Ascending aorta (tissue), 2 donors: ENCODE measurements at regions not wholly inside any gene's neighbourhood (a gene's known extent, or its start where the extent isn't known, plus 50 kb on each side); places are given as distances from the start of the nearest gene placed in this dataset.

Experiments used
- DNase-seq, 2 donors: peaks; one replicate each; pipeline ENCODE4 v3.0.0-alpha.2; 2019; ENCODE audit warnings: low spot score in 2 of 2
- H3K27ac ChIP-seq, 2 donors: fragments of 200-600 bp; sonication (generic); one replicate each; pipeline ENCODE4 v1.5.1; 2016 to 2017; ENCODE audit warnings: mild to moderate bottlenecking in 1 of 2
- H3K27me3 ChIP-seq: fragments of 200-600 bp; sonication (generic); one replicate; pipeline ENCODE4 v1.5.1; 2017
- H3K36me3 ChIP-seq, 2 donors: fragments of 200-600 bp; sonication (generic); one replicate each; pipeline ENCODE4 v1.5.1; 2016
- H3K4me1 ChIP-seq, 2 donors: fragments of 200-600 bp; sonication (generic); one replicate each; pipeline ENCODE4 v1.5.1; 2016 to 2017; ENCODE audit warnings: mild to moderate bottlenecking in 1 of 2
- H3K4me3 ChIP-seq, 2 donors: fragments of 200-600 bp; sonication (generic); one replicate each; pipeline ENCODE4 v1.5.1; 2016 to 2017; ENCODE audit warnings: mild to moderate bottlenecking in 1 of 2
- H3K9me3 ChIP-seq, 2 donors: fragments of 200-600 bp; sonication (generic); one replicate each; pipeline ENCODE4 v1.5.1; 2016
- intact Hi-C: fragments of 100-400 bp; cut with DNase I; formaldehyde crosslinking; loops from one replicate; pipeline ENCODE4 v1.15.1; 2023
- TF ChIP-seq, protein P1 (sequence below), 3 experiments: fragments of 200-600 bp in 2 of 3; fragments of 450-650 bp in 1 of 3; sonication (generic) in 2 of 3; IDR thresholded peaks; one replicate each; pipeline ENCODE4 v1.5.1; 2016 to 2019; ENCODE audit warnings: antibody characterized with exemption in 3 of 3, mild to moderate bottlenecking in 1 of 3, moderate library complexity in 1 of 3

DNA sequence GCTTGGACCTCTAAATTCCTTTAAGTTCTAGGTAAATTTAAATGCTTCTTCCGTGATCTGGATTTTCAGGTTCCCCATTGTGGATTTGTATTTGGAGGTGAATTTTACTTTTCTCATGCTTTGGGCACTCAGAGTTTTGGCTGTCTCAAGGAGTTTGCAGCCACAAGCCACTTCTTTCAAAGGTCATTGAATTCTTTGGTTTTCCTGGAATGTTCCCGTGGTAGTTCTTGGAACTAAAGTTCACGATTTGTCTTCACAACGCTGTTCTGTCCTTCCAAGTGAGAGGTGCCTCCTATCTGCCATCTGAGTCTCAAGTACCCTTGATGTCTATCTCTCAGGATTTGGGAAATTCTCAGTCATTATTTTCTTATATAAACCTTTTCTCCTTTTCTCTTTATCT is 1438.7 kb upstream of the ZEB2 start:
- intact Hi-C loops, result no loop called here
- Histone ChIP-seq H3K27me3 (no peaks in the 10 kb centered on the region), H3K9me3 (peaks cover 0 to 3% of the 10 kb centered on the region in 2 donors), H3K4me1 (no peaks in the 10 kb centered on the region), H3K36me3 (no peaks in the 10 kb centered on the region), H3K4me3 (no peak overlapping the region), H3K27ac (no peak overlapping the region)
- DNase-seq, result no peak
- TF ChIP-seq, protein P1, sequence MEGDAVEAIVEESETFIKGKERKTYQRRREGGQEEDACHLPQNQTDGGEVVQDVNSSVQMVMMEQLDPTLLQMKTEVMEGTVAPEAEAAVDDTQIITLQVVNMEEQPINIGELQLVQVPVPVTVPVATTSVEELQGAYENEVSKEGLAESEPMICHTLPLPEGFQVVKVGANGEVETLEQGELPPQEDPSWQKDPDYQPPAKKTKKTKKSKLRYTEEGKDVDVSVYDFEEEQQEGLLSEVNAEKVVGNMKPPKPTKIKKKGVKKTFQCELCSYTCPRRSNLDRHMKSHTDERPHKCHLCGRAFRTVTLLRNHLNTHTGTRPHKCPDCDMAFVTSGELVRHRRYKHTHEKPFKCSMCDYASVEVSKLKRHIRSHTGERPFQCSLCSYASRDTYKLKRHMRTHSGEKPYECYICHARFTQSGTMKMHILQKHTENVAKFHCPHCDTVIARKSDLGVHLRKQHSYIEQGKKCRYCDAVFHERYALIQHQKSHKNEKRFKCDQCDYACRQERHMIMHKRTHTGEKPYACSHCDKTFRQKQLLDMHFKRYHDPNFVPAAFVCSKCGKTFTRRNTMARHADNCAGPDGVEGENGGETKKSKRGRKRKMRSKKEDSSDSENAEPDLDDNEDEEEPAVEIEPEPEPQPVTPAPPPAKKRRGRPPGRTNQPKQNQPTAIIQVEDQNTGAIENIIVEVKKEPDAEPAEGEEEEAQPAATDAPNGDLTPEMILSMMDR (IDR thresholded peaks at IDR 0.05), result no peak

DNA sequence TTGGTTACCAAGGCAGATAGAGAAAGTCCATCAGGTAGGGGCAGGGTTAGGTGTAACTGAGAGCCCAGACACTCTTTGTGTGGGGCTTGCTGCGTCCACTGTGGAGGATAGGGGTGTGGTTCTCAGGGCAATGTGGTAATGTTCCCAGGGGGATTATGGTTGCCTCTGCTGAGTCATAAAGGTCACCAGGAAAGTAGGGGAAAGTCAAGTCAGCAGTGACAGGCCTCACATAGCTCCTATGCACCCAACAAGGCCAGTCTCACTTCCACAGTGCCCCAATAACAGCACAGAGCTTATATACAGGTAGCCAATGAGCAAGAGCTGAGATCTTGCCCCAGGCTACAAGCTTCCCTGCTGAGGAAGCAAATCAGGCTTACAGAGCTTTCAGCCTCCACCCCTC is 1438.0 kb upstream of the ZEB2 start:
- intact Hi-C loops, result no loop called here
- no peaks in the 10 kb centered on the region for H3K36me3 ChIP-seq
- H3K27me3 ChIP-seq, result no peaks in the 10 kb centered on the region
- H3K27ac ChIP-seq, result no peak overlapping the region
- TF ChIP-seq, protein P1 (IDR thresholded peaks at IDR 0.05), result no peak
- H3K4me3 ChIP-seq, result no peak overlapping the region
- no peaks in the 10 kb centered on the region for H3K4me1 ChIP-seq
- no peak for DNase-seq
- H3K9me3 ChIP-seq, result peaks cover 0 to 3% of the 10 kb centered on the region in 2 donors

DNA sequence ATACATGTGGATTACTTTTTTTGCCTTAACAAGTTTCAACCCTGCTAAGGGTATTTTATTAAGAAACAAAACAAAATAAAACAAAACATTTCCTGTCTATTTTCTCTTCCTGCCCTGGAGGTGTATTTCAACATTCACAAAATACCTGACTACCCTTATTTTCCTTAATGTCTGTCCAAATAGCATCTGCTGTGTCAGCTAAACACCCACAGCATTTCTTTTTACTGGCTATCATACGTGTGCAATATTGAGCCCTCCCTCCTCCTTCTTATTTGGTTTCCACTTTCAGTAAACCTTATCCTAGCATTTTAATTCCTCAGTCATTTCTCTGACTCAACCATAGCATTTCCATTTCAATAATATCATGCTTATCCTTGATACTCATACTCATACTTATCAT is 1420.0 kb upstream of the ZEB2 start:
- Histone ChIP-seq H3K9me3 (peaks cover 0 to 3% of the 10 kb centered on the region in 2 donors), H3K36me3 (no peaks in the 10 kb centered on the region), H3K4me3 (no peak overlapping the region), H3K4me1 (no peaks in the 10 kb centered on the region), H3K27me3 (no peaks in the 10 kb centered on the region), H3K27ac (no peak overlapping the region)
- no peak for DNase-seq
- TF ChIP-seq, protein P1 (IDR thresholded peaks at IDR 0.05), result no peak
- intact Hi-C loops, result no loop called here

DNA sequence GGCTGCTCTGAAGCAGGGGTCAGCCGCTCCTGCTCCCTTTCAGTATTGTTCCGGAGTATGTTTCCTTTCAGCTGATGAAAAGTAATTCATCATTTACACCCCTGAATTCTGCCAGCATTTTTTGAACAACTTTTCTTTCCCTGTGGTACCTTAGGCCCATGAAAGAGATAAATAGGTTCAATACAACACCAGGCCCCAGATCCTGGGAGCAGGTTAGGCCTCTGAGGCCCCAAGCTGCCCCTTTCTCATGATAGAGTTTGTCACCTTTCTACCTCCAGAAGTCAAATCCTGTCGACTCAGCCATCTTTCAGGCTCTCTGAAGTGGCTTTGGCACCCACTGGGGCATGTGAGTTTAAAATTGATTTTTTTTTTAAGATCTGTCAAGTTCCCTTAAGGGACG is 1415.1 kb upstream of the ZEB2 start:
- intact Hi-C loops, result no loop called here
- TF ChIP-seq, protein P1 (IDR thresholded peaks at IDR 0.05), result no peak
- H3K4me3 ChIP-seq, result no peak overlapping the region
- no peaks in the 10 kb centered on the region for H3K36me3 ChIP-seq
- H3K27me3 ChIP-seq, result no peaks in the 10 kb centered on the region
- H3K4me1 ChIP-seq, result no peaks in the 10 kb centered on the region
- DNase-seq, result no peak
- H3K9me3 ChIP-seq, result no peaks in the 10 kb centered on the region
- no peak overlapping the region for H3K27ac ChIP-seq

DNA sequence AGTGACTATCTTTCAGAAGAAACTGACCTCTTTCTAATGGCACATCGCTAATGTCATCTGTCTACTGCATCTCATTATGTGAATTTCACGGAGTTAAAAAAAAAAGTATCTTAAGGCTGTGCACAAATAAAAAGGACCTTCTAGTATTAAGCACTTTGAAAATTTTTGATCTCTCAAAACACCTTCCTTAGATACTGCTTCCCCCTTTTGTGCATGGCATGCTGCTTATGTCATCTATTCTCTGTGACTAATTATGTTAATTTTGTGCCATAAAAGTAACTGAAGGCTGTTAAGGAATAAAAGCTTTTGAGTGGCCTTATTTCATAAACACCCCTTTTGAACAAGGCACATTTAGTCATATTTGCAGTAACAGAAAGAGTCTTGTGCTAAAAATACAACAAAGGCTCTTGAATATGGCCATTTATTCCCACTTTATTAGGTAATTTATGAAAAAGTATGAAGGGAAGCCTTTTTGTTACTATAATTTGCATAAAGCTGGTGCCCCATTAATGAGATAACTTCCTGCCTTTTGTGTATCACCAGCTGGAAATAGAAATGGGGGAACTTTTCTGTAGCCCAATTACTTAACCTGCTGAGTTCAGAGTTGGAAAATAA is 1412.0 kb upstream of the ZEB2 start:
- DNase-seq, result no peak
- Histone ChIP-seq H3K27me3 (no peaks in the 10 kb centered on the region), H3K36me3 (no peaks in the 10 kb centered on the region), H3K4me1 (no peaks in the 10 kb centered on the region), H3K27ac (no peak overlapping the region), H3K4me3 (no peak overlapping the region), H3K9me3 (no peaks in the 10 kb centered on the region)
- TF ChIP-seq, protein P1 (IDR thresholded peaks at IDR 0.05), result no peak
- intact Hi-C loops, result no loop called here

DNA sequence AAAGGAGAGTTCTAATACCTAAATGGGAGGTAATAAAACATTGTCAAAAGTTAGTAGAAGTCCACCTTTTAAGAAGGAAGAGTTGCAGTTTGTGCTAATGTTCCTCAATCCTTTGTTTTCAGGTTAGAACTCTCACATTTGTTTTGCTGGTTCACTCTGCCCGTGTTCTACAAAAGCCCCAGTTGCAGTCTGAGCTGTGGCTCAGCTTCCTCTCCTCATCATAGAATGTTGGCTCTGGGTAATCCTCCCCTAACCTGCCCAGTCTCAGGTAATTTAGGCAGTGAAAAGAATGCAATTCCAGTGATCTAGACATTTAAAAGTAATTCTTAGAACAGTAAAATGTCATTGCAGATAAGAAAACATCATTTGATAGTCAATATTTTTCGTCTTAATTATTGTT is 1410.4 kb upstream of the ZEB2 start:
- Histone ChIP-seq H3K9me3 (no peaks in the 10 kb centered on the region), H3K27me3 (no peaks in the 10 kb centered on the region), H3K36me3 (no peaks in the 10 kb centered on the region), H3K4me3 (no peak overlapping the region), H3K27ac (no peak overlapping the region), H3K4me1 (no peaks in the 10 kb centered on the region)
- no peak for DNase-seq
- intact Hi-C loops, result no loop called here
- TF ChIP-seq, protein P1 (IDR thresholded peaks at IDR 0.05), result no peak
